Uterus (tissue), 2 donors: ENCODE measurements at regions not wholly inside any gene's neighbourhood (a gene's known extent, or its start where the extent isn't known, plus 50 kb on each side); places are given as distances from the start of the nearest gene placed in this dataset.

Experiments used
- POLR2A ChIP-seq, 2 donors: fragments of 450-650 bp; IDR thresholded peaks; one replicate each; pipeline ENCODE4 v1.6.1; 2016; ENCODE audit warnings: antibody characterized with exemption in 2 of 2, mild to moderate bottlenecking in 1 of 2, moderate library complexity in 1 of 2
- TF ChIP-seq, protein P1 (sequence below), 4 experiments: fragments of 200-600 bp in 2 of 4; fragments of 450-650 bp in 2 of 4; sonication (generic) in 2 of 4; IDR thresholded peaks; one replicate each; pipeline ENCODE4 v1.5.1; 2016 to 2019; ENCODE audit warnings: antibody characterized with exemption in 4 of 4, mild to moderate bottlenecking in 2 of 4, moderate library complexity in 1 of 4

DNA sequence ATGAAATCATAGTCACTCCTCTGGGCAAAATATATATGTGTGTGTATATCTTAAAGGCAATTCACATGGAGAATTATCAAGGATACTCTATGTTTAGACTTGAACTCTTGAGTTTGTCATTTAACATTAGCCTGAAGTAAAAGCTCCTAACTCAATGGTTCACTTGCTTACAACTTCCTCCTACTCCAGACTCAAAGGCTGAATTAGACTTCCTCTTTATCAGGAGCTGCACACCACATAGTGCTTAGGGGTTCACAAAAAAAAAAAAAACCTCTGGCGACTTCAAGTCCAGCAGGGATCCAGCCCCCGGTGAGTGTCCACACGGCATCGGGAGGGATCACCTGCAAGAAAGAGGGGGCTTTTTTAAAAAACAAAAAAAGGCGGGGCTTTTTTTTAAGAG, 68.2 kb upstream of the LSM14A start:
- TF ChIP-seq, protein P1, sequence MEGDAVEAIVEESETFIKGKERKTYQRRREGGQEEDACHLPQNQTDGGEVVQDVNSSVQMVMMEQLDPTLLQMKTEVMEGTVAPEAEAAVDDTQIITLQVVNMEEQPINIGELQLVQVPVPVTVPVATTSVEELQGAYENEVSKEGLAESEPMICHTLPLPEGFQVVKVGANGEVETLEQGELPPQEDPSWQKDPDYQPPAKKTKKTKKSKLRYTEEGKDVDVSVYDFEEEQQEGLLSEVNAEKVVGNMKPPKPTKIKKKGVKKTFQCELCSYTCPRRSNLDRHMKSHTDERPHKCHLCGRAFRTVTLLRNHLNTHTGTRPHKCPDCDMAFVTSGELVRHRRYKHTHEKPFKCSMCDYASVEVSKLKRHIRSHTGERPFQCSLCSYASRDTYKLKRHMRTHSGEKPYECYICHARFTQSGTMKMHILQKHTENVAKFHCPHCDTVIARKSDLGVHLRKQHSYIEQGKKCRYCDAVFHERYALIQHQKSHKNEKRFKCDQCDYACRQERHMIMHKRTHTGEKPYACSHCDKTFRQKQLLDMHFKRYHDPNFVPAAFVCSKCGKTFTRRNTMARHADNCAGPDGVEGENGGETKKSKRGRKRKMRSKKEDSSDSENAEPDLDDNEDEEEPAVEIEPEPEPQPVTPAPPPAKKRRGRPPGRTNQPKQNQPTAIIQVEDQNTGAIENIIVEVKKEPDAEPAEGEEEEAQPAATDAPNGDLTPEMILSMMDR (IDR thresholded peaks at IDR 0.05): no peak
- no peak for TF ChIP-seq POLR2A (IDR thresholded peaks at IDR 0.05)
